K562 (cell line): ENCODE measurements at regions not wholly inside any gene's neighbourhood (a gene's known extent, or its start where the extent isn't known, plus 50 kb on each side); places are given as distances from the start of the nearest gene placed in this dataset.

Experiments
- ATAC-seq: fragments of 200-7000 bp; cut with Tn5 transposase; 3 replicates; pipeline ENCODE4 v1.9.1; 2020; ENCODE audit warnings: moderate library complexity
- BruUV-seq: library from RNA; stranded (reverse); fragments of 400-500 nt; replicated peaks from 2 replicates; lab custom pipeline; 2021; lab: Mats Ljungman, UMichigan
- CTCF ChIA-PET: fragments of 300-600 bp; formaldehyde crosslinking; extraction: SDS; loops from one replicate; lab custom pipeline; 2021; ENCODE audit warnings: low intra/inter-chr PET ratio; lab: Yijun Ruan, JAX
- POLR2A ChIA-PET: fragments of 300-600, 350-650 bp; sonication (Branson Sonifier 250); formaldehyde crosslinking; extraction: SDS; loops from one replicate; lab custom pipeline; 2021; ENCODE audit warnings: antibody characterized with exemption, inconsistent platforms; lab: Yijun Ruan, JAX
- DNase-seq, 4 experiments: peaks; one replicate each; pipeline versions ENCODE4 v3.0.0 to v3.0.0-alpha.2; 2011 to 2018; ENCODE audit warnings: low spot score in 3 of 4, mixed read lengths in 3 of 4; ENCODE audit errors: extremely low read depth in 1 of 4
- FAIRE-seq: peaks from 2 replicates; lab custom pipeline; 2011; peaks lifted over from hg19 to GRCh38; lab: Jason Lieb, UNC
- H2AFZ ChIP-seq: 2 replicates; pipeline ENCODE4 v1.6.0; 2011; ENCODE audit warnings: low read depth, low read length, control low read depth, inconsistent platforms
- H3K27ac ChIP-seq: fragments of 200-600 bp; 3 replicates; pipeline ENCODE4 v1.8.0; 2011; ENCODE audit warnings: low read depth, mild to moderate bottlenecking, control low read depth, inconsistent platforms, low read length, moderate library complexity, mixed read lengths; ENCODE audit errors: extremely low read depth
- H3K27me3 ChIP-seq, 2 experiments: fragments of 300-600 bp in 1 of 2; 2 replicates in 1 of 2; 3 replicates in 1 of 2; pipeline versions ENCODE4 v1.6.0 to v1.8.0; 2011; ENCODE audit warnings: inconsistent platforms in 2 of 2, low read length in 2 of 2, mild to moderate bottlenecking in 1 of 2, mixed read lengths in 1 of 2, moderate library complexity in 1 of 2; ENCODE audit not compliant: control insufficient read depth in 2 of 2, insufficient read depth in 2 of 2
- H3K36me3 ChIP-seq: fragments of 300-600 bp; 3 replicates; pipeline ENCODE4 v1.8.0; 2011; ENCODE audit warnings: mild to moderate bottlenecking, low read length, inconsistent platforms; ENCODE audit not compliant: control insufficient read depth, insufficient read depth
- H3K4me1 ChIP-seq, 2 experiments: fragments of 200-600 bp in 1 of 2; replicated peaks in 1 of 2; 2 replicates in 1 of 2; 3 replicates in 1 of 2; pipeline versions ENCODE4 v1.5.1 to v1.8.0; 2011; ENCODE audit warnings: inconsistent platforms in 2 of 2, low read length in 2 of 2, mild to moderate bottlenecking in 1 of 2, mixed read lengths in 1 of 2, moderate library complexity in 1 of 2; ENCODE audit not compliant: control insufficient read depth in 2 of 2, insufficient read depth in 2 of 2
- H3K4me2 ChIP-seq: 2 replicates; pipeline ENCODE4 v1.6.1; 2011; ENCODE audit warnings: low read length, control low read depth, inconsistent platforms, mixed read lengths; ENCODE audit not compliant: insufficient read depth
- H3K4me3 ChIP-seq: fragments of 200-600 bp; sonication (generic), shearing (Covaris generic); 2 replicates; pipeline ENCODE4 v1.5.1; 2016; ENCODE audit warnings: control low read depth, inconsistent platforms
- H3K79me2 ChIP-seq: fragments of 200-600 bp; 3 replicates; pipeline ENCODE4 v1.8.0; 2011; ENCODE audit warnings: low read length, inconsistent platforms; ENCODE audit not compliant: control insufficient read depth, insufficient read depth
- H3K9ac ChIP-seq, 2 experiments: 2 replicates each; pipeline versions ENCODE4 v1.6.0 to v1.6.1; 2011; ENCODE audit warnings: low read depth in 2 of 2, low read length in 2 of 2, control low read depth in 1 of 2, inconsistent platforms in 1 of 2, mild to moderate bottlenecking in 1 of 2, mixed read lengths in 1 of 2; ENCODE audit not compliant: insufficient read depth in 1 of 2
- H3K9me1 ChIP-seq: one replicate; pipeline ENCODE4 v1.6.0; 2011; ENCODE audit warnings: inconsistent platforms, mild to moderate bottlenecking, low read length, moderate library complexity; ENCODE audit not compliant: control insufficient read depth, insufficient read depth
- H3K9me3 ChIP-seq: replicated peaks from 2 replicates; pipeline ENCODE4 v1.5.1; 2011; ENCODE audit warnings: low read depth, low read length, inconsistent platforms; ENCODE audit not compliant: control insufficient read depth, insufficient read depth
- H4K20me1 ChIP-seq: replicated peaks from 2 replicates; pipeline ENCODE4 v1.6.1; 2011; ENCODE audit warnings: low read length, inconsistent platforms, mixed read lengths; ENCODE audit not compliant: control insufficient read depth, insufficient read depth
- SRF ChIP-seq, 2 experiments: fragments of 250-450, 450-650 bp in 1 of 2; sonication (Bioruptor Pico) in 1 of 2; sonication (generic) in 1 of 2; formaldehyde crosslinking; IDR thresholded peaks; 2 replicates each; pipeline versions ENCODE4 v1.5.0 to v1.5.1; 2020 to 2022; ENCODE audit warnings: mild to moderate bottlenecking in 1 of 2, missing genetic modification reagents in 1 of 2
- TGIF2 ChIP-seq: sonication (generic); formaldehyde crosslinking; IDR thresholded peaks from 2 replicates; pipeline ENCODE4 v1.8.1; 2022; ENCODE audit warnings: mild to moderate bottlenecking, missing genetic modification reagents, moderate library complexity
- WGBS: fragments of 100-300 bp; shearing (Covaris generic); methylation state at CpG from one replicate; pipeline ENCODE4 v1.1.6; 2016; ENCODE audit warnings: low coverage, mixed read lengths; ENCODE audit not compliant: insufficient coverage; ENCODE audit errors: missing lambda C conversion rate; 5-methylcytosine and 5-hydroxymethylcytosine counted together
- in situ Hi-C: fragments of 300-500 bp; cut with MboI; formaldehyde crosslinking; loops from 4 replicates; pipeline ENCODE4 v1.15.0; 2018; ENCODE audit warnings: inconsistent platforms, mixed read lengths
- intact Hi-C: fragments of 100-400 bp; cut with micrococcal nuclease; formaldehyde crosslinking; loops from 2 replicates; pipeline ENCODE4 v1.14.2; 2022
- TF ChIP-seq, protein P1 (sequence below): fragments of 250-450 bp; sonication (Bioruptor Pico); IDR thresholded peaks from 2 replicates; pipeline ENCODE4 v1.4.0; 2020; ENCODE audit warnings: borderline replicate concordance
- TF ChIP-seq, protein P2 (sequence below): sonication (generic); formaldehyde crosslinking; IDR thresholded peaks from 2 replicates; pipeline ENCODE4 v1.8.0; 2022; ENCODE audit warnings: missing genetic modification reagents, mild to moderate bottlenecking, borderline replicate concordance
- TF ChIP-seq, protein P3 (sequence below): fragments of 450-650 bp; IDR thresholded peaks from 2 replicates; pipeline ENCODE4 v1.6.1; 2016; ENCODE audit warnings: mild to moderate bottlenecking

DNA sequence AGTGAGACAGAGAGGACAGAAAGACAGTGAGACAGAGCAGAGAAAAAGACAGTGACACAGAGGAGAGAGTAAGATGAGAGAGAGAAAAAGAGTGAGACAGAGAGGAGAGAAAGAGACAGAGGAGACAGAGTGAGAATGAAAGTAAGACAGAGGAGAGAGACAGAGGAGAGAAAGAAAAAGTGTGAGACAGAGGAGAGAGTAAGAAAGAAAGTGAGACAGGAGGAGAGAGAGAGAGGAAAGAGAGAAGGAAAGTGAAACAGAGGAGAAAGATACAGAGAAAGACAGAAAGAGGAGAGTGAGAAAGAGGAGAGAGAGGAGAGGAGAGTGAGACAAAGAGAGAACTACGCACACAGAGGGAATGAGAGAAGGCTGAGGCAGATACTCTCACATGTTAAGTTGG, 411.6 kb upstream of the USP9Y start:
- ChIA-PET POLR2A (no interaction called here), CTCF (no interaction called here)
- Histone ChIP-seq H3K27ac (no peak overlapping the region), H3K27me3 (no peaks in the 10 kb centered on the region), H3K4me1 (no peaks in the 10 kb centered on the region), H3K9me1 (no peaks in the 10 kb centered on the region), H3K9ac (no peak overlapping the region), H3K79me2 (no peaks in the 10 kb centered on the region), H4K20me1 (no peaks in the 10 kb centered on the region), H3K4me2 (no peak overlapping the region), H3K4me3 (no peak overlapping the region), H3K36me3 (no peaks in the 10 kb centered on the region), H2AFZ (no peak overlapping the region), H3K9me3 (no peaks in the 10 kb centered on the region)
- no CpG with 5 or more reads among the region's 1 CpG for WGBS
- TF ChIP-seq, protein P1, sequence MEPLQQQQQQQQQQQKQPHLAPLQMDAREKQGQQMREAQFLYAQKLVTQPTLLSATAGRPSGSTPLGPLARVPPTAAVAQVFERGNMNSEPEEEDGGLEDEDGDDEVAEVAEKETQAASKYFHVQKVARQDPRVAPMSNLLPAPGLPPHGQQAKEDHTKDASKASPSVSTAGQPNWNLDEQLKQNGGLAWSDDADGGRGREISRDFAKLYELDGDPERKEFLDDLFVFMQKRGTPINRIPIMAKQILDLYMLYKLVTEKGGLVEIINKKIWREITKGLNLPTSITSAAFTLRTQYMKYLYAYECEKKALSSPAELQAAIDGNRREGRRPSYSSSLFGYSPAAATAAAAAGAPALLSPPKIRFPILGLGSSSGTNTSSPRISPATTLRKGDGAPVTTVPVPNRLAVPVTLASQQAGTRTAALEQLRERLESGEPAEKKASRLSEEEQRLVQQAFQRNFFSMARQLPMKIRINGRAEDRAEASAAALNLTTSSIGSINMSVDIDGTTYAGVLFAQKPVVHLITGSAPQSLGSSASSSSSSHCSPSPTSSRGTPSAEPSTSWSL (CRISPR knock-in tag) = no peak
- TF ChIP-seq TGIF2 (CRISPR knock-in tag) = no peak
- TF ChIP-seq, protein P2, sequence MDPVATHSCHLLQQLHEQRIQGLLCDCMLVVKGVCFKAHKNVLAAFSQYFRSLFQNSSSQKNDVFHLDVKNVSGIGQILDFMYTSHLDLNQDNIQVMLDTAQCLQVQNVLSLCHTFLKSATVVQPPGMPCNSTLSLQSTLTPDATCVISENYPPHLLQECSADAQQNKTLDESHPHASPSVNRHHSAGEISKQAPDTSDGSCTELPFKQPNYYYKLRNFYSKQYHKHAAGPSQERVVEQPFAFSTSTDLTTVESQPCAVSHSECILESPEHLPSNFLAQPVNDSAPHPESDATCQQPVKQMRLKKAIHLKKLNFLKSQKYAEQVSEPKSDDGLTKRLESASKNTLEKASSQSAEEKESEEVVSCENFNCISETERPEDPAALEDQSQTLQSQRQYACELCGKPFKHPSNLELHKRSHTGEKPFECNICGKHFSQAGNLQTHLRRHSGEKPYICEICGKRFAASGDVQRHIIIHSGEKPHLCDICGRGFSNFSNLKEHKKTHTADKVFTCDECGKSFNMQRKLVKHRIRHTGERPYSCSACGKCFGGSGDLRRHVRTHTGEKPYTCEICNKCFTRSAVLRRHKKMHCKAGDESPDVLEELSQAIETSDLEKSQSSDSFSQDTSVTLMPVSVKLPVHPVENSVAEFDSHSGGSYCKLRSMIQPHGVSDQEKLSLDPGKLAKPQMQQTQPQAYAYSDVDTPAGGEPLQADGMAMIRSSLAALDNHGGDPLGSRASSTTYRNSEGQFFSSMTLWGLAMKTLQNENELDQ (CRISPR knock-in tag) = no peak
- TF ChIP-seq, protein P3, sequence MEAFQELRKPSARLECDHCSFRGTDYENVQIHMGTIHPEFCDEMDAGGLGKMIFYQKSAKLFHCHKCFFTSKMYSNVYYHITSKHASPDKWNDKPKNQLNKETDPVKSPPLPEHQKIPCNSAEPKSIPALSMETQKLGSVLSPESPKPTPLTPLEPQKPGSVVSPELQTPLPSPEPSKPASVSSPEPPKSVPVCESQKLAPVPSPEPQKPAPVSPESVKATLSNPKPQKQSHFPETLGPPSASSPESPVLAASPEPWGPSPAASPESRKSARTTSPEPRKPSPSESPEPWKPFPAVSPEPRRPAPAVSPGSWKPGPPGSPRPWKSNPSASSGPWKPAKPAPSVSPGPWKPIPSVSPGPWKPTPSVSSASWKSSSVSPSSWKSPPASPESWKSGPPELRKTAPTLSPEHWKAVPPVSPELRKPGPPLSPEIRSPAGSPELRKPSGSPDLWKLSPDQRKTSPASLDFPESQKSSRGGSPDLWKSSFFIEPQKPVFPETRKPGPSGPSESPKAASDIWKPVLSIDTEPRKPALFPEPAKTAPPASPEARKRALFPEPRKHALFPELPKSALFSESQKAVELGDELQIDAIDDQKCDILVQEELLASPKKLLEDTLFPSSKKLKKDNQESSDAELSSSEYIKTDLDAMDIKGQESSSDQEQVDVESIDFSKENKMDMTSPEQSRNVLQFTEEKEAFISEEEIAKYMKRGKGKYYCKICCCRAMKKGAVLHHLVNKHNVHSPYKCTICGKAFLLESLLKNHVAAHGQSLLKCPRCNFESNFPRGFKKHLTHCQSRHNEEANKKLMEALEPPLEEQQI = no peak
- no peak for TF ChIP-seq SRF (CRISPR knock-in tag; IDR thresholded peaks at IDR 0.05)
- DNase-seq (no peak), FAIRE-seq (no peak), ATAC-seq (no peak)
- intact Hi-C loops (no loop called here), in situ Hi-C loops (no loop called here)
- BruUV-seq = no TSS peak
